GM12892 (cell line): ENCODE measurements at regions not wholly inside any gene's neighbourhood (a gene's known extent, or its start where the extent isn't known, plus 50 kb on each side); places are given as distances from the start of the nearest gene placed in this dataset.

Experiments used
- POLR2A ChIP-seq: IDR thresholded peaks from 2 replicates; pipeline ENCODE4 v1.6.1; 2011; ENCODE audit warnings: low read depth, low read length, control low read depth
- POLR2AphosphoS5 ChIP-seq: IDR thresholded peaks from 2 replicates; pipeline ENCODE4 v1.6.1; 2011; ENCODE audit warnings: low read depth, low read length, control low read depth
- TAF1 ChIP-seq: IDR thresholded peaks from 2 replicates; pipeline ENCODE4 v1.6.1; 2011; ENCODE audit warnings: low read depth, mild to moderate bottlenecking, control low read depth, low read length, borderline replicate concordance

- TF ChIP-seq POLR2A (no peak), POLR2AphosphoS5 (no peak), TAF1 (no peak)
Measured at GRCh38 chr10:131653140-131653539, 247.7 kb upstream of the PPP2R2D start.
